ENCODE measurements at regions not wholly inside any gene's neighbourhood (a gene's known extent, or its start where the extent isn't known, plus 50 kb on each side); places are given as distances from the start of the nearest gene placed in this dataset.

DNA sequence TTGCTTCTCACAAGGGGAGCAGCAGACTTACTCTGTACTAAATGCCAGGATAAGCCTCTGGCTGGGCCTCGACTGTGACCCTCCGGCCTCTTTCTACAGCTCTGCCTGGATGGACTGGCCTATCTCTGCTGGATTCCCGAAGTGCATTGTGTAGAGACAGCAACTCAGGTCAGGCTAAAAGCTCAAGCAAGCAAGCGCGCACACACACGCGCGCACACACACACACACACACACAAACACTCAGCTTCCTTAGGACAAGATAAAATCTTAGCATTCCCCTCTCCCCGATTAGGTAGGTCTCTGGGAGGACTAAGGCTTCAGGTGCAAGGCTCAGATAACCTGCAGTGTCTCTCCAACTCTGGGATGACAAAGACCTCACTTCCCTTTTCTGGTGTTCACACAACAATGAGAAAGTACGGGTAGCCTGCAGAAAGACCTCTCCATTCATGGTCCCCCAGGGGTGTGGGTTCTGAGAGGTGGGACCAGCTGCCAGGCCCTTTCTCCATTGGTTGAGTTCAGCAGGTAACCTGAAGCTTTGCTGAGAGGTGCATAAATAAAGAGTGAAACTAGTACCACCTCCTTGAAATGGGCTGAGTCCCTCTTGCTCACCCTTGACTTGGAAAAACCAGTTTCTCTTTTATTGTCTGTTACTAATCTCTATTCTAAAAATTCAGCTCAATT, 155.1 kb upstream of the CAMK1G start:
- no peaks in the 10 kb centered on the region for H3K4me1 ChIP-seq

DNA sequence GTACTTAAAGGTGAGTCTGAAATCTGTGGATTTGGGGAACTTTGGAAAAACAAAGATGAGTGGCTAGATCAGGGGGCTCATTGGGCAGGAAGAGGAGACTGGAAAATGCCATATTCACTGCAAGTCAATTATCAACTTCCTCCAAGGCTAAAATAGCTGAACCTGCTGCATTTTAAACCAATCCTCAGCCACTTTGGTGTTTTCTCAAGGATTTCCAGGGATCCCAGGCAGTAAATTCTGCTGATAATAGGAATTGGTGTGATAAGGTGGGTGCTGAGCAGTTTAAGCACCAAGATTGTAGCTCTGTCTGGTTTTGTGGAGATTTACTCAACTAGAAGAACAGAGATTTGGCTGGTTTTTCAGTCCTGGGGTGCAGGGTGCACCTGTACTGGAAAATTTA, 153.9 kb upstream of the CAMK1G start:
- ATAC-seq = no peak

More for the DNA sequence above, 155.1 kb upstream of the CAMK1G start:
- no peak overlapping the region for H3K27ac ChIP-seq
- no peak for DNase-seq
- intact Hi-C loops (cut with DNase I) = loop anchor here in 1 of 10 donors (5.0 to 10.0 kb wide), 2 partner anchors 94 to 1966 kb away; no protein-coding TSS in a partner anchor
- no peak overlapping the region for H3K4me3 ChIP-seq
- peaks cover 0 to 21% (median 5%) of the 10 kb centered on the region in 7 donors for H3K27me3 ChIP-seq
- TF ChIP-seq, protein P1, sequence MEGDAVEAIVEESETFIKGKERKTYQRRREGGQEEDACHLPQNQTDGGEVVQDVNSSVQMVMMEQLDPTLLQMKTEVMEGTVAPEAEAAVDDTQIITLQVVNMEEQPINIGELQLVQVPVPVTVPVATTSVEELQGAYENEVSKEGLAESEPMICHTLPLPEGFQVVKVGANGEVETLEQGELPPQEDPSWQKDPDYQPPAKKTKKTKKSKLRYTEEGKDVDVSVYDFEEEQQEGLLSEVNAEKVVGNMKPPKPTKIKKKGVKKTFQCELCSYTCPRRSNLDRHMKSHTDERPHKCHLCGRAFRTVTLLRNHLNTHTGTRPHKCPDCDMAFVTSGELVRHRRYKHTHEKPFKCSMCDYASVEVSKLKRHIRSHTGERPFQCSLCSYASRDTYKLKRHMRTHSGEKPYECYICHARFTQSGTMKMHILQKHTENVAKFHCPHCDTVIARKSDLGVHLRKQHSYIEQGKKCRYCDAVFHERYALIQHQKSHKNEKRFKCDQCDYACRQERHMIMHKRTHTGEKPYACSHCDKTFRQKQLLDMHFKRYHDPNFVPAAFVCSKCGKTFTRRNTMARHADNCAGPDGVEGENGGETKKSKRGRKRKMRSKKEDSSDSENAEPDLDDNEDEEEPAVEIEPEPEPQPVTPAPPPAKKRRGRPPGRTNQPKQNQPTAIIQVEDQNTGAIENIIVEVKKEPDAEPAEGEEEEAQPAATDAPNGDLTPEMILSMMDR (IDR thresholded peaks at IDR 0.05) = no peak
- no peak for ATAC-seq
- H3K9me3 ChIP-seq = no peaks in the 10 kb centered on the region
- WGBS, 2 donors = 72 to 74% methylated on average over 10 of the region's 10 CpGs
- H3K36me3 ChIP-seq = no peaks in the 10 kb centered on the region

DNA sequence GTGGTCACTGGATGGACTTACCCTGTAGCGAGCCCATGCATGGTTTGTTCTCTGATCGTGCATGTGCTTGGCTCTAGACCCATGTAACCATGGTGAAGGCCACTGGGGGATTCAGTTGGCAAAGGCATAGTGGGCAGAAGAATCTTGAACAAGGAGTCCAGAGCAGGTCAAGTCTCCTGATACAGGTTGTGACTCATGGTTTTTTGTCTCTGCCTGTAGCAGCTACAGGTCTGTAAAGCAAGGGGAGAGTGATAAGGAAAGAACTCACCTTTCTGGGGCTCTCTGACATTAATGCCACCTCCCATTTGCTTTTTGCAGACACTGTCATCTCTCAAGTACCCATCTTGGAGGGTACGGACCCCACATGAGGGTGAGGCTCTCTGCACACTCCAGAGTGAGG, 153.4 kb upstream of the CAMK1G start:
- TF ChIP-seq, protein P1 (IDR thresholded peaks at IDR 0.05) = no peak
- intact Hi-C loops (cut with DNase I) = loop anchor here in 1 of 10 donors (10.0 kb wide), 1 partner anchor 175 kb away; no protein-coding TSS in a partner anchor
- no peaks in the 10 kb centered on the region for H3K36me3 ChIP-seq
- H3K4me3 ChIP-seq = no peak overlapping the region
- H3K27me3 ChIP-seq = peaks cover 0 to 21% (median 5%) of the 10 kb centered on the region in 7 donors
- 75 to 84% methylated on average over 3 of the region's 3 CpGs for WGBS, 2 donors
- ATAC-seq = no peak
- no peaks in the 10 kb centered on the region for H3K4me1 ChIP-seq
- no peak for DNase-seq
- H3K27ac ChIP-seq = no peak overlapping the region
- H3K9me3 ChIP-seq = no peaks in the 10 kb centered on the region

More for the DNA sequence above, 153.9 kb upstream of the CAMK1G start:
- no peak overlapping the region for H3K27ac ChIP-seq
- TF ChIP-seq, protein P1 (IDR thresholded peaks at IDR 0.05) = no peak
- peaks cover 0 to 21% (median 5%) of the 10 kb centered on the region in 7 donors for H3K27me3 ChIP-seq
- no peaks in the 10 kb centered on the region for H3K4me1 ChIP-seq
- no peaks in the 10 kb centered on the region for H3K36me3 ChIP-seq
- no peak for DNase-seq
- intact Hi-C loops (cut with DNase I) = loop anchor here in 2 of 10 donors (5.0 to 10.0 kb wide), 3 partner anchors 95 to 1967 kb away; no protein-coding TSS in a partner anchor
- no peak overlapping the region for H3K4me3 ChIP-seq
- no peaks in the 10 kb centered on the region for H3K9me3 ChIP-seq

DNA sequence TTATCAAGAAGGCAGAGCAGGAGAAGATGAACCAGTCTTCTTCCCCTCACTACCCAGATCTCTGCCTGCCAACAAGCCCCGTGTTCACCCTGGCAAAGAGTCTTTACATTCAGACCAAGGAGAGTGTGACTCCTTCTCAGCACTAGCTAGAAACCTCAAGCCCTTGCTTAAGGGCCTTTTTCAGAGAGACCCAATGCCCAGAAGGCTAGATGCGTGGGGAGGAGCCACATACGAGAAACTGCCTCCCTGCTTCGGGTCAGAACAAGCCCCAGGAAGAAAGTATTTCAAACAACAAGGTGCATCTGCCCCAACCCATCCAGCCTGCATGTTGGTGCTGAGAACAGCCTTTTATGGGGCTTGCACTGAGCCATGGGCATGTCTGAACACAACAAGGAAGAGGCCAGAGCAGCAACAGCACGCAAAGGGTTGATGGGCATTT, 152.7 kb upstream of the CAMK1G start:
- 88 to 93% methylated on average over 5 of the region's 5 CpGs for WGBS, 2 donors
- DNase-seq = no peak
- TF ChIP-seq, protein P1 (IDR thresholded peaks at IDR 0.05) = no peak
- Histone ChIP-seq H3K9me3 (no peaks in the 10 kb centered on the region), H3K36me3 (no peaks in the 10 kb centered on the region), H3K4me3 (no peak overlapping the region), H3K4me1 (no peaks in the 10 kb centered on the region), H3K27me3 (peaks cover 0 to 21% (median 5%) of the 10 kb centered on the region in 7 donors), H3K27ac (no peak overlapping the region)
- no peak for ATAC-seq
- intact Hi-C loops (cut with DNase I) = loop anchor here in 1 of 10 donors (10.0 kb wide), 1 partner anchor 176 kb away; no protein-coding TSS in a partner anchor

All from heart right ventricle (tissue), 16 donors.